ENCODE measurements at regions not wholly inside any gene's neighbourhood (a gene's known extent, or its start where the extent isn't known, plus 50 kb on each side); places are given as distances from the start of the nearest gene placed in this dataset.

GRCh38 chr17:5951912-5952311 lies 118.3 kb upstream of the WSCD1 start:
- Histone ChIP-seq H3K27me3 (ENCODE audit: control insufficient read depth, insufficient read depth, low read length) (peaks cover 6% of the 10 kb centered on the region), H3K36me3 (ENCODE audit: control insufficient read depth, insufficient read depth, low read length) (no peaks in the 10 kb centered on the region), H3K4me3 (ENCODE audit: low read depth, low read length) (no peak overlapping the region)
- DNase-seq (ENCODE audit: low read depth), result no peak
- TF ChIP-seq CTCF (IDR thresholded peaks at IDR 0.05; ENCODE audit: insufficient read depth, low read length, poor library complexity, severe bottlenecking), result no peak

GRCh38 chr17:5952518-5952917 lies 117.7 kb upstream of the WSCD1 start:
- H3K27me3 ChIP-seq (ENCODE audit: control insufficient read depth, insufficient read depth, low read length), result peaks cover 6% of the 10 kb centered on the region
- DNase-seq (ENCODE audit: low read depth), result no peak
- no peak for TF ChIP-seq CTCF (IDR thresholded peaks at IDR 0.05; ENCODE audit: insufficient read depth, low read length, poor library complexity, severe bottlenecking)
- no peaks in the 10 kb centered on the region for H3K36me3 ChIP-seq (ENCODE audit: control insufficient read depth, insufficient read depth, low read length)
- no peak overlapping the region for H3K4me3 ChIP-seq (ENCODE audit: low read depth, low read length)

GRCh38 chr17:5955764-5956163 lies 114.4 kb upstream of the WSCD1 start:
- no peaks in the 10 kb centered on the region for H3K36me3 ChIP-seq (ENCODE audit: control insufficient read depth, insufficient read depth, low read length)
- no peak for TF ChIP-seq CTCF (IDR thresholded peaks at IDR 0.05; ENCODE audit: insufficient read depth, low read length, poor library complexity, severe bottlenecking)
- no peak for DNase-seq (ENCODE audit: low read depth)

GRCh38 chr17:5958850-5959249 lies 111.3 kb upstream of the WSCD1 start:
- no peak for DNase-seq (ENCODE audit: low read depth)
- no peaks in the 10 kb centered on the region for H3K27me3 ChIP-seq (ENCODE audit: control insufficient read depth, insufficient read depth, low read length)
- no peaks in the 10 kb centered on the region for H3K36me3 ChIP-seq (ENCODE audit: control insufficient read depth, insufficient read depth, low read length)
- no peak for TF ChIP-seq CTCF (IDR thresholded peaks at IDR 0.05; ENCODE audit: insufficient read depth, low read length, poor library complexity, severe bottlenecking)
- no peak overlapping the region for H3K4me3 ChIP-seq (ENCODE audit: low read depth, low read length)

More at GRCh38 chr17:5955764-5956163, 114.4 kb upstream of the WSCD1 start:
- H3K27me3 ChIP-seq (ENCODE audit: control insufficient read depth, insufficient read depth, low read length), result peaks cover 2% of the 10 kb centered on the region
- no peak overlapping the region for H3K4me3 ChIP-seq (ENCODE audit: low read depth, low read length)

- TF ChIP-seq CTCF (IDR thresholded peaks at IDR 0.05; ENCODE audit: insufficient read depth, low read length, poor library complexity, severe bottlenecking), result no peak
- no peak for DNase-seq (ENCODE audit: low read depth)
- H3K4me3 ChIP-seq (ENCODE audit: low read depth, low read length), result no peak overlapping the region
- H3K27me3 ChIP-seq (ENCODE audit: control insufficient read depth, insufficient read depth, low read length), result no peaks in the 10 kb centered on the region
- H3K36me3 ChIP-seq (ENCODE audit: control insufficient read depth, insufficient read depth, low read length), result no peaks in the 10 kb centered on the region
These were observed 107.8 kb upstream of the WSCD1 start for GRCh38 chr17:5962371-5962770.

GRCh38 chr17:5971969-5972368 lies 98.2 kb upstream of the WSCD1 start:
- H3K27me3 ChIP-seq (ENCODE audit: control insufficient read depth, insufficient read depth, low read length), result no peaks in the 10 kb centered on the region
- no peak overlapping the region for H3K4me3 ChIP-seq (ENCODE audit: low read depth, low read length)
- no peak for TF ChIP-seq CTCF (IDR thresholded peaks at IDR 0.05; ENCODE audit: insufficient read depth, low read length, poor library complexity, severe bottlenecking)
- H3K36me3 ChIP-seq (ENCODE audit: control insufficient read depth, insufficient read depth, low read length), result no peaks in the 10 kb centered on the region
- DNase-seq (ENCODE audit: low read depth), result no peak
